Posterior cingulate gyrus (tissue), 11 donors: ENCODE measurements at regions not wholly inside any gene's neighbourhood (a gene's known extent, or its start where the extent isn't known, plus 50 kb on each side); places are given as distances from the start of the nearest gene placed in this dataset.

Source experiments
- DNase-seq, 10 donors: peaks; one replicate each; pipeline versions ENCODE4 v3.0.0 to v3.0.0-alpha.2; 2020 to 2021; ENCODE audit warnings: mixed read lengths in 3 of 10
- intact Hi-C: fragments of 100-400 bp; cut with DNase I; formaldehyde crosslinking; loops from one replicate; pipeline ENCODE4 v1.15.1; 2023

GRCh38 chr3:72423643-72424042 is 424.6 kb downstream of the SHQ1 start:
- DNase-seq = no peak
- intact Hi-C loops = no loop called here

GRCh38 chr3:72421786-72422185 is 426.5 kb downstream of the SHQ1 start:
- intact Hi-C loops = no loop called here

GRCh38 chr3:72421126-72421525 is 427.1 kb downstream of the SHQ1 start:
- no peak for DNase-seq
- intact Hi-C loops = no loop called here

More at GRCh38 chr3:72421786-72422185, 426.5 kb downstream of the SHQ1 start:
- DNase-seq = no peak

- intact Hi-C loops = no loop called here
- no peak for DNase-seq
Measured at GRCh38 chr3:72418856-72419255, 429.4 kb downstream of the SHQ1 start.

- no peak for DNase-seq
Measured at GRCh38 chr3:72418244-72418643, 430.0 kb downstream of the SHQ1 start.

GRCh38 chr3:72414481-72415016 is 433.7 kb downstream of the SHQ1 start:
- no peak for DNase-seq
- intact Hi-C loops = no loop called here

More at GRCh38 chr3:72418244-72418643, 430.0 kb downstream of the SHQ1 start:
- intact Hi-C loops = no loop called here

GRCh38 chr3:72413228-72413627 is 435.0 kb downstream of the SHQ1 start:
- DNase-seq = no peak
- intact Hi-C loops = no loop called here

- intact Hi-C loops = no loop called here
- no peak for DNase-seq
Measured at GRCh38 chr3:72412340-72412956, 435.8 kb downstream of the SHQ1 start.

- intact Hi-C loops = no loop called here
- DNase-seq = no peak
Measured at GRCh38 chr3:72411843-72412242, 436.4 kb downstream of the SHQ1 start.

- DNase-seq = no peak
Measured at GRCh38 chr3:72411126-72411525, 437.1 kb downstream of the SHQ1 start.

GRCh38 chr3:72408983-72409779 is 439.1 kb downstream of the SHQ1 start:
- DNase-seq = no peak
- intact Hi-C loops = no loop called here

More at GRCh38 chr3:72411126-72411525, 437.1 kb downstream of the SHQ1 start:
- intact Hi-C loops = no loop called here

GRCh38 chr3:72407766-72408165 is 440.5 kb downstream of the SHQ1 start:
- no peak for DNase-seq
- intact Hi-C loops = no loop called here

GRCh38 chr3:72405943-72406566 is 442.2 kb downstream of the SHQ1 start:
- intact Hi-C loops = no loop called here
- DNase-seq = peak in 1 of 10 donors; percentile 23

GRCh38 chr3:72401005-72401545 is 447.2 kb downstream of the SHQ1 start:
- intact Hi-C loops = no loop called here
- DNase-seq = no peak

- no peak for DNase-seq
- intact Hi-C loops = loop anchor here (5.0 kb wide), 1 partner anchor 44 kb away; no protein-coding TSS in a partner anchor
Measured at GRCh38 chr3:72398781-72399180, 449.5 kb downstream of the SHQ1 start.

GRCh38 chr3:72397586-72397985 is 450.7 kb downstream of the SHQ1 start:
- DNase-seq = no peak
- intact Hi-C loops = loop anchor here (5.0 kb wide), 1 partner anchor 45 kb away; no protein-coding TSS in a partner anchor

- DNase-seq = no peak
- intact Hi-C loops = loop anchor here (5.0 kb wide), 1 partner anchor 45 kb away; no protein-coding TSS in a partner anchor
Measured at GRCh38 chr3:72396899-72397298, 451.3 kb downstream of the SHQ1 start.

- DNase-seq = no peak
Measured at GRCh38 chr3:72395776-72396311, 452.4 kb downstream of the SHQ1 start.

GRCh38 chr3:72393455-72393854 is 454.8 kb downstream of the SHQ1 start:
- intact Hi-C loops = no loop called here
- no peak for DNase-seq

More at GRCh38 chr3:72395776-72396311, 452.4 kb downstream of the SHQ1 start:
- intact Hi-C loops = loop anchor here (5.0 kb wide), 1 partner anchor 46 kb away; no protein-coding TSS in a partner anchor

GRCh38 chr3:72391659-72392058 is 456.6 kb downstream of the SHQ1 start:
- intact Hi-C loops = no loop called here
- no peak for DNase-seq
